DND-41 (cell line): ENCODE measurements at regions not wholly inside any gene's neighbourhood (a gene's known extent, or its start where the extent isn't known, plus 50 kb on each side); places are given as distances from the start of the nearest gene placed in this dataset.

Source experiments
- EZH2 ChIP-seq: IDR thresholded peaks from 3 replicates; pipeline ENCODE4 v1.6.1; 2012; ENCODE audit warnings: borderline replicate concordance, low read depth, mild to moderate bottlenecking, moderate library complexity, low read length, inconsistent platforms; ENCODE audit not compliant: severe bottlenecking
- TF ChIP-seq, protein P1 (sequence below): IDR thresholded peaks from 2 replicates; pipeline ENCODE4 v1.5.1; 2012; ENCODE audit warnings: borderline replicate concordance, low read length, moderate library complexity, mild to moderate bottlenecking; ENCODE audit not compliant: poor library complexity, severe bottlenecking; ENCODE audit errors: extremely low read depth

DNA sequence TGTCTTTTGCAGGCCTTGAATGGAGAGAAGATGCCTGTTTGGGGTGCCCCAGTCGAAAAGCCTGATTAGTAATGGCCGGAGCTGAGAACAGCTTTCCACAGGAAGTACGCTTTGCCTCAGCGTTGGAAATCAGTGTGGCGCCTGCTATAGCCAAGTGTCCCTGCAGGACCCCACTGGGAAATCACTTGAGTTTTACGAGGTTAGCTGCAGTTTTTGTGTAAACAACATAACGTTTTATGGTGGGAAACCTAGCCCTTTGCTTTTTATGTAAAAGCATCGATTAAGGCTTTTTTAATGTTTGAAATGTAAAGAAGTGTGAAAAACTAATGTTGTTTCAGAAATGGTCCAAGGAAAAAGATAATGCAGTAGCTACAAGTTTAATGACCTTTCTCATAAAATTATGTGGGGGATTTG is 234.2 kb downstream of the TTC32 start:
- TF ChIP-seq, protein P1, sequence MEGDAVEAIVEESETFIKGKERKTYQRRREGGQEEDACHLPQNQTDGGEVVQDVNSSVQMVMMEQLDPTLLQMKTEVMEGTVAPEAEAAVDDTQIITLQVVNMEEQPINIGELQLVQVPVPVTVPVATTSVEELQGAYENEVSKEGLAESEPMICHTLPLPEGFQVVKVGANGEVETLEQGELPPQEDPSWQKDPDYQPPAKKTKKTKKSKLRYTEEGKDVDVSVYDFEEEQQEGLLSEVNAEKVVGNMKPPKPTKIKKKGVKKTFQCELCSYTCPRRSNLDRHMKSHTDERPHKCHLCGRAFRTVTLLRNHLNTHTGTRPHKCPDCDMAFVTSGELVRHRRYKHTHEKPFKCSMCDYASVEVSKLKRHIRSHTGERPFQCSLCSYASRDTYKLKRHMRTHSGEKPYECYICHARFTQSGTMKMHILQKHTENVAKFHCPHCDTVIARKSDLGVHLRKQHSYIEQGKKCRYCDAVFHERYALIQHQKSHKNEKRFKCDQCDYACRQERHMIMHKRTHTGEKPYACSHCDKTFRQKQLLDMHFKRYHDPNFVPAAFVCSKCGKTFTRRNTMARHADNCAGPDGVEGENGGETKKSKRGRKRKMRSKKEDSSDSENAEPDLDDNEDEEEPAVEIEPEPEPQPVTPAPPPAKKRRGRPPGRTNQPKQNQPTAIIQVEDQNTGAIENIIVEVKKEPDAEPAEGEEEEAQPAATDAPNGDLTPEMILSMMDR = no peak
- TF ChIP-seq EZH2 = no peak
